ENCODE measurements at regions not wholly inside any gene's neighbourhood (a gene's known extent, or its start where the extent isn't known, plus 50 kb on each side); places are given as distances from the start of the nearest gene placed in this dataset.

GRCh38 chr13:44219577-44220548 lies 153.8 kb upstream of the SERP2 start:
- TF ChIP-seq CTCF (conservative IDR thresholded peaks at IDR 0.05 in 1 of 2, IDR thresholded peaks at IDR 0.05 in 1 of 2; ENCODE audit: low read depth in 1 of 2, low read length in 2 of 2) (no peak), EZH2 (IDR thresholded peaks at IDR 0.05; ENCODE audit: low read length, missing control alignments) (no peak)

Measured in fibroblast of lung (primary cell).